ACC112 (cell line): ENCODE measurements at regions not wholly inside any gene's neighbourhood (a gene's known extent, or its start where the extent isn't known, plus 50 kb on each side); places are given as distances from the start of the nearest gene placed in this dataset.

Experiments
- H2AFZ ChIP-seq: fragments of 200-600 bp; sonication (generic); one replicate; pipeline ENCODE4 v1.6.0; 2017; ENCODE audit warnings: antibody characterized with exemption, low read length; ENCODE audit not compliant: unreplicated experiment
- H3K27ac ChIP-seq: fragments of 200-600 bp; sonication (generic); 2 replicates; pipeline ENCODE4 v1.5.1; 2014; ENCODE audit warnings: low read depth, mild to moderate bottlenecking, antibody characterized with exemption, low read length, moderate library complexity
- H3K27me3 ChIP-seq: fragments of 200-600 bp; sonication (generic); 2 replicates; pipeline ENCODE4 v1.6.1; 2014; ENCODE audit warnings: mild to moderate bottlenecking, antibody characterized with exemption, low read length, moderate library complexity, mixed read lengths; ENCODE audit not compliant: insufficient read depth
- H3K36me3 ChIP-seq: fragments of 200-600 bp; sonication (generic); 2 replicates; pipeline ENCODE4 v1.6.1; 2016; ENCODE audit warnings: mild to moderate bottlenecking, antibody characterized with exemption, low read length, moderate library complexity, mixed read lengths; ENCODE audit not compliant: insufficient read depth
- H3K4me1 ChIP-seq: fragments of 200-600 bp; sonication (generic); one replicate; pipeline ENCODE4 v1.6.1; 2016; ENCODE audit warnings: low read length, mixed read lengths; ENCODE audit not compliant: insufficient read depth, unreplicated experiment, control insufficient read depth
- H3K4me3 ChIP-seq: fragments of 200-600 bp; sonication (generic); 2 replicates; pipeline ENCODE4 v1.5.1; 2014; ENCODE audit warnings: mild to moderate bottlenecking, low read depth, low read length
- H3K79me2 ChIP-seq: fragments of 200-600 bp; sonication (generic); one replicate; pipeline ENCODE4 v1.6.0; 2016; ENCODE audit warnings: low read length; ENCODE audit not compliant: control insufficient read depth, unreplicated experiment, insufficient read depth

DNA sequence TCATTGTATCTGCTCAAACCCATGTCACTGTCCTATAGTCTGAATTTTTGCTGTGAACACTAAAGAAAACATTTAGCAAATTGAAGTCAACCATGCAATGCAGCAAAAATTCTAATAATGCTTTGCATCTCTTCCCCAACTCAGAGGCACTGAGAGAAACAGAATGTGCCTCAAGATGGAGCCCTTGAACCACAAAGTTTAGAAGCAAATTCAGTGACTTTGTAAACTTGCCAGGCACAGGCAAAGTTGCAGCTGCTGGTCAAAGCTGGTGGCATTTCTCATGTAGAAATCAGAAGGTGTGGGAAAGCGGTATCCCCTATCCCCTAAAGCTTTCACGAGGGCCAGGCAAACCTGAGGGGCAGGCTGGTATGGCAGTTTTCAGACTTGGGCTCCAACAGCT lies 121.7 kb upstream of the DIPK2B start:
- no peaks in the 10 kb centered on the region for H3K36me3 ChIP-seq
- no peak overlapping the region for H2AFZ ChIP-seq
- peak overlapping the region; percentile 66 for H3K27ac ChIP-seq
- H3K27me3 ChIP-seq = no peaks in the 10 kb centered on the region
- no peak overlapping the region for H3K4me3 ChIP-seq
- peaks cover 13% of the 10 kb centered on the region for H3K4me1 ChIP-seq
- no peaks in the 10 kb centered on the region for H3K79me2 ChIP-seq

- Histone ChIP-seq H2AFZ (no peak overlapping the region), H3K36me3 (no peaks in the 10 kb centered on the region), H3K27ac (no peak overlapping the region), H3K27me3 (no peaks in the 10 kb centered on the region), H3K4me1 (peaks cover 13% of the 10 kb centered on the region), H3K79me2 (no peaks in the 10 kb centered on the region), H3K4me3 (no peak overlapping the region)
Measured at GRCh38 chrX:45320191-45320590, 119.5 kb upstream of the DIPK2B start.

DNA sequence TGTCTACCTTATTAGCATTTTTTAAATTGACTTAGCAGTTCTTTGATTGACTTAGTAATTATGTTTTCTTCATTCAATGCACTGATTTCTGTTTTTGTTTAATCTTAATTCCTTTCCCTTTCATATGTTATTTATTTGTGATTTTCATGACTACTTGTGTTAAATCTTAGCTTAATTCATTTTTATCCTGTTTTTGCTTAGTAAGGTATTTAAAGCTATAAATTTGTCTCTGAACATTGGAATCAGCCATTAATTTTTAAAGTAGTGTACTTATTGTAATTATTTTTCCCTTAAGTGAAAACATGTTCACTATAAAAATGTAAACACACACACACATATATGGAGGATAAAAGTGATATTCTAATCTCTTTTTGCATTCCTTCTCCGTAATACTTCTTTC lies 109.1 kb upstream of the DIPK2B start:
- no peak overlapping the region for H3K27ac ChIP-seq
- no peaks in the 10 kb centered on the region for H3K79me2 ChIP-seq
- H3K27me3 ChIP-seq = no peaks in the 10 kb centered on the region
- H3K4me1 ChIP-seq = no peaks in the 10 kb centered on the region
- H3K36me3 ChIP-seq = no peaks in the 10 kb centered on the region
- no peak overlapping the region for H3K4me3 ChIP-seq
- no peak overlapping the region for H2AFZ ChIP-seq

- no peaks in the 10 kb centered on the region for H3K79me2 ChIP-seq
- H3K4me1 ChIP-seq = no peaks in the 10 kb centered on the region
- no peaks in the 10 kb centered on the region for H3K36me3 ChIP-seq
- H3K27me3 ChIP-seq = no peaks in the 10 kb centered on the region
- no peak overlapping the region for H3K27ac ChIP-seq
- H3K4me3 ChIP-seq = no peak overlapping the region
- H2AFZ ChIP-seq = no peak overlapping the region
Measured at GRCh38 chrX:45309096-45309495, 108.4 kb upstream of the DIPK2B start.

DNA sequence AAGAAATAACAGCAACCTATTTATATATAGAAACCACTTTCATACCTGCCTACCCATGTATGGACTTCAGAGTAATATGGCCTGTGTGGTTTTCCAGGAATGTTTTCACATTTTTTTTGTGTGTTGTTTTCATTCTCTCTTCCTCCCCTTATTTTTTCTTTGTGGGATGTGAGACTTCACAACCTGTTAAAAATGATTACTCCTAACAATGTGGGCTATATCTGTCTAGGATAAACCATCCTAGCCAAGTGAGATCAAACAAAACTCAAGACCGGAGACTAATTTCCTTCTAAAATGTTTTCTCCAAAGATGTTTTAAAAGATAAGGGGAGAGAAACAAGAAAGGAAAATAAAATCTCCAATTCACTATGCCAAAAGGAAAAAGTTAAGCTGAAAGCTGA lies 106.1 kb upstream of the DIPK2B start:
- H3K27me3 ChIP-seq = no peaks in the 10 kb centered on the region
- H3K36me3 ChIP-seq = no peaks in the 10 kb centered on the region
- no peaks in the 10 kb centered on the region for H3K4me1 ChIP-seq
- no peak overlapping the region for H3K27ac ChIP-seq
- H3K79me2 ChIP-seq = no peaks in the 10 kb centered on the region
- no peak overlapping the region for H3K4me3 ChIP-seq
- H2AFZ ChIP-seq = no peak overlapping the region

DNA sequence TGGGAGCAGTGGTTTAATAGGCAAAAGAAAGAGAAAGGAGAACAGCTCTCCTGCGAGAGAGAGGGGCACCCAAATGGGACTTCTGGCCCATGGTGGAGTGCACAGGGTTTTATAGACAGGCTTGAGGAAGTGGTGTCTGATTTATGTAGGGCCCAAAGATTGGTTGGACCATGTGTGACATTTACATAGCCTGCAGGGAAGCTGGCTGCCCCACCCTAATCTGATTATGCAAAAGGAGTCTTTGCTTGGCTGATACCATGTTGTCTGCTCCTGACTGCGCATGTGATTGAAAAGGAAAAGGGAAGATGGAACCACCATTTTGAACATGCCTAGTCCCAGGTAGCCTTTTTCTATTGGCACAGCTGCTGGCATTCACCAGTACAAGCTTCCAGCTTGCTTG lies 100.0 kb upstream of the DIPK2B start:
- Histone ChIP-seq H3K79me2 (no peaks in the 10 kb centered on the region), H3K27ac (no peak overlapping the region), H3K36me3 (no peaks in the 10 kb centered on the region), H3K4me3 (no peak overlapping the region), H2AFZ (no peak overlapping the region), H3K4me1 (peaks cover 5% of the 10 kb centered on the region), H3K27me3 (no peaks in the 10 kb centered on the region)

DNA sequence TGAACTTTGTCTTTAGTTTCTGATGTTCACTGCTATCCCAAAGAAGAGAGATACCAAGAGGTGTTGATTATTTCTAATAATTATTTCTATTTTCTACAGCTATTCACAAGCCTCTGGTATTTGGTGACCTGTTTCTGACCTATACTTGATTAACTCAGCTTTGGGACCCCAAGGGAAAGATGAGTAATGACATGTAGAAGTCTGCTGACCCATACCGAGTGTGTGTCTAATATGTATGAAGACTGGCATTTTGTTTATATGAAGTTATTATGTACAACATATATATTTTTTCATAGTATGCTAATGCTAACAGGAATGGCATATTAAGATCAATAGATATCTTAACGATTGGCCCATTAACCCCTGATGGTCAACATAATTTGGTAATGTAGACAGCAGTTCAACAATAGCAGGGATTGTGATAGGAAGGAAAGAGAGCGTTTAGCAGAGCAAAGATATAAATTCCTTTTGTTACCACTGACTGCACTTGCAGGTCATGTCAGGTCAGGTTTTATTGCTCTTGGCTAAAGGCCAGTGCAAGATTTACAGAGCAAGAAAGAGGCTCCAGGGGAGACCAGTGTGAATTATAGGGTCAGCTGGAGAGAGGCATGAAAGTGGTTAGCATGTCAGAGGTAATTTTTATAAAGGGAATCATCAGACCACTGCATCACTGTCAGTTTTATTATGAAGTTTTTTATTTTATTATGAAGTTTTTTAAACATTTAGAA lies 94.7 kb upstream of the DIPK2B start:
- H3K36me3 ChIP-seq = no peaks in the 10 kb centered on the region
- H3K27me3 ChIP-seq = no peaks in the 10 kb centered on the region
- no peak overlapping the region for H3K27ac ChIP-seq
- H3K4me1 ChIP-seq = peaks cover 15% of the 10 kb centered on the region
- no peak overlapping the region for H3K4me3 ChIP-seq
- H2AFZ ChIP-seq = no peak overlapping the region
- no peaks in the 10 kb centered on the region for H3K79me2 ChIP-seq

- Histone ChIP-seq H3K36me3 (no peaks in the 10 kb centered on the region), H3K27ac (no peak overlapping the region)
Measured at GRCh38 chrX:45274576-45274975, 73.9 kb upstream of the DIPK2B start.

GRCh38 chrX:45267007-45267406 lies 66.3 kb upstream of the DIPK2B start:
- Histone ChIP-seq H3K27me3 (no peaks in the 10 kb centered on the region), H2AFZ (no peak overlapping the region), H3K36me3 (no peaks in the 10 kb centered on the region), H3K79me2 (no peaks in the 10 kb centered on the region), H3K4me3 (no peak overlapping the region), H3K4me1 (no peaks in the 10 kb centered on the region), H3K27ac (no peak overlapping the region)

More at GRCh38 chrX:45274576-45274975, 73.9 kb upstream of the DIPK2B start:
- Histone ChIP-seq H3K4me1 (no peaks in the 10 kb centered on the region), H3K27me3 (no peaks in the 10 kb centered on the region), H3K4me3 (no peak overlapping the region), H3K79me2 (no peaks in the 10 kb centered on the region), H2AFZ (no peak overlapping the region)

DNA sequence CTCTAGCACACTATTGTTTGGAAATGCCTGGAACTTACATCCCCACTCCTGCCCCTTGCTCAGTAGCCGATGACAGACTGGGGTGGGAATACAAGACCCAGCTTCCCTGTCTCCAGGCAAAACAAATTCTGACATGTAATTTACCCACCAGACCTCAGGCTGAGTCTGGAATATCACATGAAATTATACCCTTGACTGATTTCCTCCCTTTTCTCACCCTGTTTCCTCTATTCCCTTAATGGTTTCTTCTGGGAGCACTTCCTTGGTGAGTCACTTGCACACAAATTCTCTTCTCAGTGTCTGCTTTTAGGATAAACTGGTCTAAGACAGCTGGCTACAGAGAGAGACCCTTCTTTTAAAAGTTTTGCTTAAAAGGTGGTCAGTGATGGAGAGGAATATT lies 65.8 kb upstream of the DIPK2B start:
- H3K4me1 ChIP-seq = no peaks in the 10 kb centered on the region
- no peak overlapping the region for H3K4me3 ChIP-seq
- H3K79me2 ChIP-seq = no peaks in the 10 kb centered on the region
- H3K27me3 ChIP-seq = no peaks in the 10 kb centered on the region
- no peaks in the 10 kb centered on the region for H3K36me3 ChIP-seq
- H3K27ac ChIP-seq = no peak overlapping the region
- no peak overlapping the region for H2AFZ ChIP-seq

GRCh38 chrX:45264865-45265264 lies 64.2 kb upstream of the DIPK2B start:
- Histone ChIP-seq H3K36me3 (no peaks in the 10 kb centered on the region), H3K79me2 (no peaks in the 10 kb centered on the region), H2AFZ (no peak overlapping the region), H3K27me3 (no peaks in the 10 kb centered on the region), H3K4me1 (no peaks in the 10 kb centered on the region), H3K4me3 (no peak overlapping the region), H3K27ac (no peak overlapping the region)
